Stimulated activated CD4-positive, alpha-beta T cell treated with anti-CD3 and anti-CD28 coated beads, Interleukin-2, amount 100 ng/mL, for 4 hours (primary cell): ENCODE measurements at regions not wholly inside any gene's neighbourhood (a gene's known extent, or its start where the extent isn't known, plus 50 kb on each side); places are given as distances from the start of the nearest gene placed in this dataset.

Experiments
- DNase-seq: peaks from one replicate; pipeline ENCODE4 v3.0.0-alpha.2; 2020; ENCODE audit warnings: low read depth

DNA sequence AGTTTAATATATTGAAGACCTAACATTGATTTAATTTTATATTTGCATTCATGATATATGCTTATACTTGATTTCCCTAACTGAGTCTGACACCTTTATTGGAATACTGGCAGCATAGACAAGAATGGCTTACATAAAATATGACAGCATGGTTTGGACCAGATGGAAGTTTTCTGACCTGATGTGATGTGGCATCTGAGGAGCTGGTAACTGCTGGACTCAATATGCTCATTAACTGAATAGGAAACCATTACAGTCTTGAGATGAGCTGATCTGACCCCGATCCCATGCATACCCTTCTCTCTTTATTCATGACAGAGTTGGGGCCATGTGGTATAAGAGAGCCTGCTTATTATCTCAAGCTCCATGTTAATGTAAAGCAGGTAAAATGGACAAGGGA is 604.8 kb upstream of the SEL1L start:
- no peak for DNase-seq

DNA sequence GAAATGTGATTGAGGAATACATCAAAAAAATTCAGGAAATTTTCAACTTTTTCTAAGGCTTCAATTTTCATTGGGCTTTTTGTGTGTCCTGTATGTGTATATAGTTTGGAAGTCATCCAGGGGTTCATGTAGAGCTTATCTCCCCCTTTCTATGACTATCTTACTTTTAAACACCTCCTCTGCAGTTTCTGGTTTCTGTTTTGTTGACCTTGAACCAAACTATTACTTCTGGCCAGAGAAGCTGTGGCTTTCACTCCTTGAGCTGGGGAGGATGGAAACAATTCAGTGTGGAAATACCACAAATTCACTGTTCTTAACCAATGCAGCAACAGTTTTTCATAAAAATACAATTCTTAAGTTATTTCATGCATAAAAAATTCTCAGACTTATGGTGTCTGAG is 613.2 kb upstream of the SEL1L start:
- DNase-seq = no peak

DNA sequence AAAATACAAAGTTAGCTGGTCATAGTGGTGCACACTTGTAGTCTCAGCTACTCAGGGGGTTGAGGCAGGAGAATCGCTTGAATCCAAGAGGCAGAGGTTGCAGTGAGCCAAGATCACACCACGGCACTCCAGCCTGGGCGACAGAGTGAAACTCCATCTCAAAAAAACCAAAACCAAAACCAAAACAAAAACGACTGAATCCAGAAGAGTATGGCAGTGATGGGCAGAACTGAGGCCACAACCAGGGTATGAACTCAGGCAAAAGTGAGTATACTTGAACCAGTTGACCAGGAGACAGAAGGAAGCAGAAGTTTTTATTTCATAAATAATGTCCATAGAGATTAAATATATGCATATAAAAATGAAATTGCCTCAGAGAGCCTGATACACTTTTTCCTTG is 620.0 kb upstream of the SEL1L start:
- DNase-seq = no peak

GRCh38 chr14:82159624-82160023 is 626.0 kb upstream of the SEL1L start:
- DNase-seq = no peak

- no peak for DNase-seq
These were observed 646.5 kb upstream of the SEL1L start for GRCh38 chr14:82180139-82180538.

- no peak for DNase-seq
These were observed 649.0 kb upstream of the SEL1L start for GRCh38 chr14:82182646-82183045.

- DNase-seq = no peak
These were observed 657.1 kb upstream of the SEL1L start for GRCh38 chr14:82190742-82191141.

- no peak for DNase-seq
These were observed 658.7 kb upstream of the SEL1L start for GRCh38 chr14:82192387-82192786.

DNA sequence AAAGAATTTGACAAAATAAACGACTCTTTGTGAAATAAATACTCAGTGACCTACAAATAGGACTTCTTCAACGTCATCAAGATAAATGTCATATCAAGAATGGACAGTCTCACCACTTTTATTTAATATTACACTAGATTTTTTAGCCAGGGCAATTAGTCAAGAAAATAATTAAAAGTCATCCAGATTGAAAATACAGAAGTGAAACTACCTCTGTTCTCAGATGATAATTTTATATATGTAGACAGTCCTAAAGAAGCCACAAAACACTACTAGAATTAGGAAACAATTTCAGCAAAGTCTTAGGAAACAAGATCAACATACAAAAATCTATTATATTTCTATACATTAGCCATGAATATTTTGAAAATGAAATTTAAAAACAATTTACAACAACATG is 689.6 kb upstream of the SEL1L start:
- DNase-seq = no peak

DNA sequence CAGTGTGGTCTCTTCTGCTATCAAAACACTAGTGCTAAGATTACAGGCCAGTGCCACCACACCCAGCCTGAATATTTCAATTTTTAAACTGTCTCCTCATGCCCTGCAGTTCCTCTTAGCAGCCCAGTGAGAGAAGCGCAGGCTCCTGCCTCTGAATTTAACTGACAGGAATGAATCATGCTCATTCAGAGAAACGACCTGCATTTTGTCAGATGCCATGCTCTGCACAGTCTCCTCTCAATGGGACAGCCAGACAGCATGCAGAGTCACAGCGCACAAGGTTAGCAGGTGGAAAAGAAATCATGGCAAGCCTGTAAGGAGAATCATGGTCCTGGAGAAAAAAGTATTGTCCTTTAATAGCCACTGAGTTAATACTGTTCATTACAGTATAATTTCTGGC is 691.0 kb upstream of the SEL1L start:
- no peak for DNase-seq

DNA sequence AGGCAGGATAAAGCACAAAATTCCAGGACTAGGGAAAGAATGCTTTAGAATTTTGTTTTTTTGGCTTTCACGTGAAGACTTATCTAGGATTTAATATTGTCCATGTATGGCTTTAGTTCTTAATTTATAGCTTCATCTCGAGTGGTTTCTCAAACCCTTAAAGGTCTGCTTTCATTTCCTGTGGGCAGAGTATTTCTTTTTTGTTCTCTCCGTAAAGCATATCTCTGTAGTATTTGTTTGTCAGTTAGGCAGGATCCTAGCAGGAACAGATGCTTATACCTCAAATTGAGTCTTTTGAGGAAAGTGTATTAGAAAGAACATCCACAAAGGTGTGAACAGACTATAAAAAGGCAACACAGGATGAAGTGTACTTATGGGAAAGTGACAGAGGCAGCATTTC is 697.1 kb upstream of the SEL1L start:
- DNase-seq = no peak

DNA sequence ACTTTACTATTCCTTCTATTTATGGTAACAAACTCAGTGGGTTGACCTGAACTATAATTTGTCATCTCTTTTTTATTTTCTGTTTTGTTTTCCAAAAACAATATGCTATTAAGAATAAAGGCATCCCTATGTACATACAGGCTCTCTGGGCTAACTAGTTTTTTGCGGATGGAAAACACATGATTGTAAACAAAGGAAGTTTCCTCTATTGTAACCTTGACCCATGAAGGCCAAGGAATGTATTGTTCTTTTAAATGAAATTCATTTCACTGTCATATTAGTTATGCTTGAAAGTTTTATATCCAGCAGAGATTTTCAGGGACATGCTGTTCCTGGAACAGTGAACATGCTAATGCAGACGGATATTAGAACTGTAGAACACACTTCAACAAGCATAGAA is 705.0 kb upstream of the SEL1L start:
- no peak for DNase-seq

DNA sequence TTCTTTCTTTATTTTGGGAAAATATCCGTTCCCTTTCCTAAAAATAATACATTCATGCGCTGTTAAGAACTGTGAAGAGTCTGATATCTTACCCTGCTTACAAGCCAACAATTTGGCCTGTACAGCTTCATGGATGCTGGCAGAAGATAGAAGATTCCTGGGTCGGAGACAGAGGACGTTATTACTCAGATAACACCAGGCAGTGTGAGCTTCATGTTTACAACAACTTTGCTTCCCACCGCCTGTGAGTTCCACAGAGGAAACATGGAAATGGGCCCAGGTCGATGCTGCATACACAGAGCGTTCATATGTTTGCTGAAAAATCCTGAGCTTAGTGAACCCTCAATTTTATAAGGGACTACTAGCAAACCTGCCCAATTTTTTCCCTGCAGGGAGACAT is 705.6 kb upstream of the SEL1L start:
- no peak for DNase-seq

DNA sequence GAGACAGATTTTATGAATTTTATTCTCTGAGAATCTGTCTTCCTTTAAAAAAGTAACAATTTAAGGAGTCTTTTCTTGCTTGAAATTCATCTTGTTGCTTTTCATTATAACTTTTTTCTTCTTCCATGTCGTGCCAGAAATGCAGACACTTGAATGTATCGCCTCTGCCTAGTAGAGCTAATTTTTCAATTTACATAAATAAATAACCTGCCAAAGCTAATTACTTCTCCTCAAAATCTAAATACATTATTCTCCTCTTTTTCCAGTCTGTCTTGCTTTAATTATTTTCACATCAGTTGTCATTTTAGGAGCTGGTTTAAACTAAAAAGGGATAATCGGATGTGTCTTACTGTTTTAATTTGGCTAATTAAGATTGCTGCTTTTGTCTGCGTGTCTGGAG is 711.1 kb upstream of the SEL1L start:
- DNase-seq = no peak

- DNase-seq = no peak
These were observed 717.8 kb upstream of the SEL1L start for GRCh38 chr14:82251494-82251893.

- no peak for DNase-seq
These were observed 736.6 kb upstream of the SEL1L start for GRCh38 chr14:82270286-82270685.

DNA sequence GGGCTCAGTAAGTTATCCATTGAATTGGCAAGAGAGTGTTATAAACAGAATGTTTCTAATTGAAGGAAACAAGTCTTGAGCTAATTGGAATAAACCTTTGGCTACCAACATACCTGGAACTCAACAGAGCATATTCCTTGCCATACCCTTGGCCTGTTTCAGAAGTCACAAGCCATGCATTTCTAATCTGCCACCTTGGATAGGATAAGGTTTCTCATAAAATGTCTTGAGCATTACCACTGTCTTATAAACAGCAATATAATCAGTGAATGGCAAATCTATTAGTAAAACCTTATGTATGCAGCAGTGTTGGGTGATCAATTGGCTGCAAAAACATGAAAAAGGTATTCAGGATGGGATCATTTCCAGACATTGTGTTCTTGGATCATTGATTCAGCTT is 765.2 kb upstream of the SEL1L start:
- DNase-seq = no peak

GRCh38 chr14:82309199-82309598 is 775.5 kb upstream of the SEL1L start:
- DNase-seq = no peak

GRCh38 chr14:82313889-82314288 is 780.2 kb upstream of the SEL1L start:
- DNase-seq = no peak

GRCh38 chr14:82328442-82328841 is 794.8 kb upstream of the SEL1L start:
- DNase-seq = no peak

GRCh38 chr14:82341261-82341810 is 807.7 kb upstream of the SEL1L start:
- DNase-seq = no peak

DNA sequence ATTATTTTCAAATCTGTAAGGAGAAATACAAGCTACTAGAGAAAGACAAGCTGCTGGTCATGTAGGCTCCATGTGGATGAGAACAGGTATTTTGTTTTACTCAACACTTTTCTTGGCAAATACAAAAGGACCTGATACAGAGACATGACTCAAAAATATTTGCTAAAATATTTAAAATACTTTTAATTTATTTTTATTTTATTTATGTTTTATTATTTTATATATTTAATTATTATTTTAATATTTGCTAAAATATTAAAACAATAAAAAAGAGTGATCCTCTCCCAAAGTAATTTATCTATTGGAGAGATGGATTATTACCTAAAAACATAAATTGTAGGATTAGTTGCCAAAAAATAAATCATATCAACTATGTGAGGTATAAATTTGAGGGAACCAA is 808.9 kb upstream of the SEL1L start:
- DNase-seq = no peak

DNA sequence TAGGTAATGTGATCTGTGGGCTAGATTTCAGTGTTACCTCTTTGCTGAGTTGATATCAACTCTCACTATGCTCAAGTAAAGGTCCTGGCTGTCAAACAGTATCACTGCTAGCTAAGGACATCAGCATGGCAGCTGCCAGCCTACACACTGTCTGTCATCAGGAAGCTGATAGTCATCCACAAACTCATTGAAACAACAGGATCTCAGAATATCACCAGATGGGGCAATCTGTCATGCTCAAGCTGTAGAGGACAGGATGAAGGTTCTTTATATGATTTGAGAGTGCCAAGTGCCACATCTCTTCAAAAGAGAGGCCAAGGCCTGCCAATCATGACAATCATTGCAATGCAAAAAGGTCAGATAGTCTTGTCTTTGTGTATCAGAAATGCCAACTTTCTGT is 811.5 kb upstream of the SEL1L start:
- no peak for DNase-seq

DNA sequence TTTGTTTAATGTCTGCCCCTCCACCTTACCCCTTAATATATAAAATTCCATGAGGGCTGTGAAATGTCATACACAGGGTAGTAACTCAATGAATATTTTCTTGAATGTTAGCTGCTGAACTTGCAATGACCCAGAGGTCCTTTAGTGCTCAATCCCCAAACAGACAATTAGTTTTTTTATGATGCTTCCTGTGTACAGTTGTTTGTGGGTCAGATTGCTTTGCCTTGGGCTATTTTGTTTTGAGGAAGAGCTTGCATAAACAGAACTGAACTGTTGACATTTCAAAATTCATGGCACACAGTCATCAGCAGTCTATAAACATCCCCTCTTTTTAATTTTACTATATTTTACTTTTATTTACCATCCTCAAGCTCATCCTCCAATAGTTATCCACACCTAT is 820.5 kb upstream of the SEL1L start:
- DNase-seq = no peak

- no peak for DNase-seq
These were observed 825.5 kb upstream of the SEL1L start for GRCh38 chr14:82359201-82359600.
